ENCODE measurements at regions not wholly inside any gene's neighbourhood (a gene's known extent, or its start where the extent isn't known, plus 50 kb on each side); places are given as distances from the start of the nearest gene placed in this dataset.

DNA sequence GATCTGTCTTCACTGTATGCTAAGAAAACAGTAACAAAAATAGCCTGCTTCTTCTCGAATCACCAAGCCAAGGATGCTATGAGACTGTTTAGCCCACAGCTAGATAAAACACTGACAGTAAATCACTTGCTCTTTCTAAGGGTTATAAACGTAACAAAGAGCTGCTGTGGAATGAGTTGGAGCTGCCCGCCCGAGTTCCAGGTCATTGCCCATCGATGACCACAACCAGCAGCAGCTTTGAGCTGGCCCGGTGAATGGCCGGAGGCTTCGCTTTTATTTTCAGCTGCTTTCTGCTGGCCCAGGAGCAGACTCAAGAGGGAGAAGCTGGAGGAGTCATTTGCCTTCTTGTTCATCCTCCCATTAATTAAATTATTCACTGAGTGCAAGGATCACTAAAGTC lies 82.2 kb upstream of the CDH4 start:
- Histone ChIP-seq H3K79me2 (ENCODE audit: insufficient read depth, low read length) (no peaks in the 10 kb centered on the region), H3K4me3 (ENCODE audit: insufficient read depth, low read depth, low read length) (no peak overlapping the region), H3K36me3 (ENCODE audit: insufficient read depth, low read length) (no peaks in the 10 kb centered on the region), H3K9ac (ENCODE audit: low read length) (no peak overlapping the region), H4K20me1 (ENCODE audit: insufficient read depth, low read length) (no peaks in the 10 kb centered on the region), H3K4me1 (ENCODE audit: insufficient read depth, low read length) (peaks cover 5% of the 10 kb centered on the region), H3K9me3 (ENCODE audit: insufficient read depth, low read depth, low read length) (no peaks in the 10 kb centered on the region), H3K27me3 (ENCODE audit: insufficient read depth, low read length) (peaks cover 18% of the 10 kb centered on the region), H3K27ac (ENCODE audit: low read depth, low read length) (no peak overlapping the region), H3K4me2 (ENCODE audit: low read length) (no peak overlapping the region), H2AFZ (ENCODE audit: low read depth, low read length) (no peak overlapping the region)
- no peak overlapping the region for H3K27ac Mint-ChIP-seq (ENCODE audit: unreplicated experiment)
- no peak for TF ChIP-seq EZH2 (IDR thresholded peaks at IDR 0.05; ENCODE audit: insufficient read depth, low read length)
- TF ChIP-seq, protein P1, sequence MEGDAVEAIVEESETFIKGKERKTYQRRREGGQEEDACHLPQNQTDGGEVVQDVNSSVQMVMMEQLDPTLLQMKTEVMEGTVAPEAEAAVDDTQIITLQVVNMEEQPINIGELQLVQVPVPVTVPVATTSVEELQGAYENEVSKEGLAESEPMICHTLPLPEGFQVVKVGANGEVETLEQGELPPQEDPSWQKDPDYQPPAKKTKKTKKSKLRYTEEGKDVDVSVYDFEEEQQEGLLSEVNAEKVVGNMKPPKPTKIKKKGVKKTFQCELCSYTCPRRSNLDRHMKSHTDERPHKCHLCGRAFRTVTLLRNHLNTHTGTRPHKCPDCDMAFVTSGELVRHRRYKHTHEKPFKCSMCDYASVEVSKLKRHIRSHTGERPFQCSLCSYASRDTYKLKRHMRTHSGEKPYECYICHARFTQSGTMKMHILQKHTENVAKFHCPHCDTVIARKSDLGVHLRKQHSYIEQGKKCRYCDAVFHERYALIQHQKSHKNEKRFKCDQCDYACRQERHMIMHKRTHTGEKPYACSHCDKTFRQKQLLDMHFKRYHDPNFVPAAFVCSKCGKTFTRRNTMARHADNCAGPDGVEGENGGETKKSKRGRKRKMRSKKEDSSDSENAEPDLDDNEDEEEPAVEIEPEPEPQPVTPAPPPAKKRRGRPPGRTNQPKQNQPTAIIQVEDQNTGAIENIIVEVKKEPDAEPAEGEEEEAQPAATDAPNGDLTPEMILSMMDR (IDR thresholded peaks at IDR 0.05; ENCODE audit: insufficient read depth, low read depth, low read length): no peak
- no peaks in the 10 kb centered on the region for H3K9me3 Mint-ChIP-seq (ENCODE audit: unreplicated experiment)
- no peak overlapping the region for H3K4me3 Mint-ChIP-seq (ENCODE audit: unreplicated experiment)
- H3K4me1 Mint-ChIP-seq (ENCODE audit: low read depth, unreplicated experiment): peaks cover 7% of the 10 kb centered on the region
- H3K36me3 Mint-ChIP-seq (ENCODE audit: low read depth, unreplicated experiment): no peaks in the 10 kb centered on the region
- peaks cover 20% of the 10 kb centered on the region for H3K27me3 Mint-ChIP-seq (ENCODE audit: low read depth, unreplicated experiment)
- no peak for DNase-seq (ENCODE audit: low read depth)
- no peak for FAIRE-seq

DNA sequence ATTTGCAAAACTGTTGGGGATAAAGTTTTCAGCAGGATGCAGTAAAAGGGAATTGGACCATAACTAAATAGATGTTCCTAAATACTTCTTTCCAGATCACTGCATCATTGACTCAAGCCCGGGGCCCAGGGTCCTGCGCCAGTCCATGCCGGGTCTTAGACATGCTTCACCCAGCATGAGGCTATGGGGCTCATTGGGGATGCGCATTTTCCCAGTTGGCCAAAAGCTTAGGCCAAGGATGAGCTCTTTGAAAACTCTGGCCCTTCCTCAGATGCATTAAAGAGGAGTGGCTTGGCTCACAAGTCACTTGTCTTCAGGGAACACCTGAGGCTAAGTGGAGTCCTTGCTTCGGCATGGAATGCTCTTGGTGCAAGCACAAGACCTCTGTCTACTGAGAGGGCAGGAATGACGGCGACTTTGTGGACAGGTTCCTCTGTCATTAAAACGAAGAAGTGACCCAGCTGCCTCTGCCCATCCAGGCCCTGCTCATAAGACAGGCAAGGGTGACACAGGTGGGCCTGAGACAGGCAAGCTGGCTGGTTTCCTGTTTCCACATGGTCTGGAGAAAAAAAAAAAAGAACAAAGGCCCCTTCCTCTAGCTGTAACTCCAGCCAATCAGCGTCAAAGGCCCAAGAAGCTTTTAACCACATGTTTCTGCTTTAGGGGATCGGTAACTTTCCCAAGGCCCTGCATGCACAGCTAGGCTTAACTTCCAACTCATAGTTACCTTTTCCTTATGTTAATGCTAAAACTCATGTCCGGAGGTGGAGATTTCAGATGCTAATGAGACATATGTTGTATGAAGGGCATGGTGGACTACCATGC lies 81.4 kb upstream of the CDH4 start:
- FAIRE-seq (no peak), DNase-seq (ENCODE audit: low read depth) (no peak)
- peaks cover 18% of the 10 kb centered on the region for H3K27me3 ChIP-seq (ENCODE audit: insufficient read depth, low read length)
- H3K9me3 ChIP-seq (ENCODE audit: insufficient read depth, low read depth, low read length): no peaks in the 10 kb centered on the region
- H3K27ac Mint-ChIP-seq (ENCODE audit: unreplicated experiment): no peak overlapping the region
- no peak overlapping the region for H3K4me3 Mint-ChIP-seq (ENCODE audit: unreplicated experiment)
- no peak for TF ChIP-seq EZH2 (IDR thresholded peaks at IDR 0.05; ENCODE audit: insufficient read depth, low read length)
- TF ChIP-seq, protein P1 (IDR thresholded peaks at IDR 0.05; ENCODE audit: insufficient read depth, low read depth, low read length): no peak
- no peak overlapping the region for H3K4me3 ChIP-seq (ENCODE audit: insufficient read depth, low read depth, low read length)
- no peaks in the 10 kb centered on the region for H3K36me3 Mint-ChIP-seq (ENCODE audit: low read depth, unreplicated experiment)
- H3K9me3 Mint-ChIP-seq (ENCODE audit: unreplicated experiment): no peaks in the 10 kb centered on the region
- H3K4me1 ChIP-seq (ENCODE audit: insufficient read depth, low read length): peaks cover 5% of the 10 kb centered on the region
- H3K4me1 Mint-ChIP-seq (ENCODE audit: low read depth, unreplicated experiment): peaks cover 7% of the 10 kb centered on the region
- H3K9ac ChIP-seq (ENCODE audit: low read length): no peak overlapping the region
- H3K27ac ChIP-seq (ENCODE audit: low read depth, low read length): no peak overlapping the region
- peaks cover 20% of the 10 kb centered on the region for H3K27me3 Mint-ChIP-seq (ENCODE audit: low read depth, unreplicated experiment)
- no peak overlapping the region for H3K4me2 ChIP-seq (ENCODE audit: low read length)
- H3K79me2 ChIP-seq (ENCODE audit: insufficient read depth, low read length): no peaks in the 10 kb centered on the region
- no peak overlapping the region for H2AFZ ChIP-seq (ENCODE audit: low read depth, low read length)
- H3K36me3 ChIP-seq (ENCODE audit: insufficient read depth, low read length): no peaks in the 10 kb centered on the region
- H4K20me1 ChIP-seq (ENCODE audit: insufficient read depth, low read length): no peaks in the 10 kb centered on the region

DNA sequence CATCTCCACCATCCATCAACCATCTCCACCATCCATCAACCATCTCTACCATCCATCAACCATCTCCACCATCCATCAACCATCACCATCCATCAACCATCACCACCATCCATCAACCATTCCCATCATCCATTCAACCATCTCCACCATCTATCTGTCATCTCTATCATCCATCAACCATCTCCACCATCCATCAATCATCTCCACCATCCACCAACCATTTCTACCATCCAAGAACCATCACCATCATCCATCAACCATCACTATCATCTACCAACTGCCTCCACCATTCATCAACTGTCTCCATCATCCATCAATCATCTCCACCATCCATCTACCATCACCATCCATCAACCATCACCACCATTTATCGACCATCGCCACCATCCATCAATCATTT lies 78.8 kb upstream of the CDH4 start:
- no peaks in the 10 kb centered on the region for H3K4me1 ChIP-seq (ENCODE audit: insufficient read depth, low read length)
- no peak for DNase-seq (ENCODE audit: low read depth)
- no peak overlapping the region for H3K4me2 ChIP-seq (ENCODE audit: low read length)
- peaks cover 20% of the 10 kb centered on the region for H3K27me3 ChIP-seq (ENCODE audit: insufficient read depth, low read length)
- no peak overlapping the region for H2AFZ ChIP-seq (ENCODE audit: low read depth, low read length)
- Mint-ChIP-seq H3K36me3 (ENCODE audit: low read depth, unreplicated experiment) (no peaks in the 10 kb centered on the region), H3K4me3 (ENCODE audit: unreplicated experiment) (no peak overlapping the region), H3K4me1 (ENCODE audit: low read depth, unreplicated experiment) (no peaks in the 10 kb centered on the region), H3K27me3 (ENCODE audit: low read depth, unreplicated experiment) (peaks cover 21% of the 10 kb centered on the region), H3K27ac (ENCODE audit: unreplicated experiment) (no peak overlapping the region), H3K9me3 (ENCODE audit: unreplicated experiment) (no peaks in the 10 kb centered on the region)
- TF ChIP-seq, protein P1 (IDR thresholded peaks at IDR 0.05; ENCODE audit: insufficient read depth, low read depth, low read length): no peak
- no peak for TF ChIP-seq EZH2 (IDR thresholded peaks at IDR 0.05; ENCODE audit: insufficient read depth, low read length)
- H3K9ac ChIP-seq (ENCODE audit: low read length): no peak overlapping the region
- no peak overlapping the region for H3K27ac ChIP-seq (ENCODE audit: low read depth, low read length)
- H3K4me3 ChIP-seq (ENCODE audit: insufficient read depth, low read depth, low read length): no peak overlapping the region
- no peaks in the 10 kb centered on the region for H3K9me3 ChIP-seq (ENCODE audit: insufficient read depth, low read depth, low read length)
- no peak for FAIRE-seq
- no peaks in the 10 kb centered on the region for H4K20me1 ChIP-seq (ENCODE audit: insufficient read depth, low read length)
- no peaks in the 10 kb centered on the region for H3K79me2 ChIP-seq (ENCODE audit: insufficient read depth, low read length)
- H3K36me3 ChIP-seq (ENCODE audit: insufficient read depth, low read length): no peaks in the 10 kb centered on the region

Measured in astrocyte (in vitro differentiated cells and primary cell).